GM12878 (cell line): ENCODE measurements at regions not wholly inside any gene's neighbourhood (a gene's known extent, or its start where the extent isn't known, plus 50 kb on each side); places are given as distances from the start of the nearest gene placed in this dataset.

Experiments
- ATAC-seq: fragments of 200-7000 bp; cut with Tn5 transposase; 3 replicates; pipeline ENCODE4 v1.9.1; 2020; ENCODE audit warnings: mild to moderate bottlenecking, moderate library complexity
- BruUV-seq: library from RNA; stranded (reverse); fragments of 400-500 nt; replicated peaks from 2 replicates; lab custom pipeline; 2021; lab: Mats Ljungman, UMichigan
- CTCF ChIA-PET: fragments of 300-600 bp; sonication (Branson Sonifier 250); formaldehyde crosslinking; extraction: SDS; loops from one replicate; lab custom pipeline; 2021; ENCODE audit warnings: inconsistent platforms; lab: Yijun Ruan, JAX
- POLR2A ChIA-PET: fragments of 350-600 bp; formaldehyde crosslinking; extraction: SDS; loops from one replicate; lab custom pipeline; 2021; ENCODE audit warnings: inconsistent platforms; lab: Charles Lee
- RAD21 ChIA-PET: fragments of 300-600 bp; sonication (Branson Sonifier 250); formaldehyde crosslinking; loops from one replicate; lab custom pipeline; 2023; ENCODE audit warnings: antibody characterized with exemption; ENCODE audit not compliant: unreplicated experiment; lab: Charles Lee
- SMC1A ChIA-PET: fragments of 300-600 bp; sonication (Branson Sonifier 250); formaldehyde crosslinking; loops from one replicate; lab custom pipeline; 2023; ENCODE audit not compliant: unreplicated experiment, uncharacterized antibody; lab: Charles Lee
- DNase-seq: peaks from one replicate; pipeline ENCODE4 v3.0.0-alpha.2; 2011; ENCODE audit warnings: low read depth, low spot score
- FAIRE-seq: peaks from 3 replicates; lab custom pipeline; 2011; peaks lifted over from hg19 to GRCh38; lab: Jason Lieb, UNC
- H2AFZ ChIP-seq: 2 replicates; pipeline ENCODE4 v1.6.0; 2011; ENCODE audit warnings: low read depth, low read length, control low read depth; ENCODE audit not compliant: control insufficient read depth
- H3K27ac ChIP-seq: 2 replicates; pipeline ENCODE4 v1.5.1; 2011; ENCODE audit warnings: control low read depth; ENCODE audit not compliant: control insufficient read depth, insufficient read depth
- H3K27me3 ChIP-seq, 2 experiments: replicated peaks in 1 of 2; 2 replicates each; pipeline versions ENCODE4 v1.6.0 to v1.6.1; 2011; ENCODE audit warnings: low read length in 1 of 2; ENCODE audit not compliant: control insufficient read depth in 2 of 2, insufficient read depth in 2 of 2
- H3K36me3 ChIP-seq, 2 experiments: 2 replicates each; pipeline ENCODE4 v1.5.1; 2011; ENCODE audit warnings: low read length in 1 of 2; ENCODE audit not compliant: control insufficient read depth in 2 of 2, insufficient read depth in 2 of 2
- H3K4me1 ChIP-seq: 2 replicates; pipeline ENCODE4 v1.6.1; 2011; ENCODE audit warnings: mild to moderate bottlenecking, low read length, moderate library complexity, mixed read lengths; ENCODE audit not compliant: control insufficient read depth, insufficient read depth
- H3K4me2 ChIP-seq: 2 replicates; pipeline ENCODE4 v1.6.0; 2011; ENCODE audit warnings: control low read depth; ENCODE audit not compliant: control insufficient read depth, insufficient read depth
- H3K4me3 ChIP-seq: fragments of 200-600 bp; sonication (generic); 2 replicates; pipeline ENCODE4 v1.5.1; 2016
- H3K79me2 ChIP-seq: 2 replicates; pipeline ENCODE4 v1.6.0; 2011; ENCODE audit warnings: low read length; ENCODE audit not compliant: control insufficient read depth, insufficient read depth
- H3K9ac ChIP-seq: 2 replicates; pipeline ENCODE4 v1.8.0; 2011; ENCODE audit warnings: low read length, control low read depth, mixed read lengths; ENCODE audit not compliant: control insufficient read depth, insufficient read depth
- H3K9me3 ChIP-seq: replicated peaks from 3 replicates; pipeline ENCODE4 v1.5.1; 2011; ENCODE audit warnings: mild to moderate bottlenecking, low read length; ENCODE audit not compliant: control insufficient read depth, insufficient read depth
- H4K20me1 ChIP-seq: 2 replicates; pipeline ENCODE4 v1.6.0; 2011; ENCODE audit not compliant: control insufficient read depth, insufficient read depth
- CREM ChIP-seq: IDR thresholded peaks from 2 replicates; pipeline ENCODE4 v1.6.1; 2014; ENCODE audit warnings: antibody characterized with exemption, low read depth
- CUX1 ChIP-seq: IDR thresholded peaks from 2 replicates; pipeline ENCODE4 v1.6.1; 2012; ENCODE audit warnings: improper control_type of control experiment, low read depth, low read length; ENCODE audit not compliant: insufficient replicate concordance
- GATAD2B ChIP-seq: fragments of 450-650 bp; conservative IDR thresholded peaks from 2 replicates; pipeline ENCODE4 v1.6.1; 2017; ENCODE audit warnings: low read depth, mild to moderate bottlenecking, moderate library complexity
- IKZF2 ChIP-seq, 2 experiments: fragments of 450-650 bp; IDR thresholded peaks; 2 replicates each; pipeline ENCODE4 v1.6.1; 2017; ENCODE audit warnings: mild to moderate bottlenecking in 2 of 2, moderate library complexity in 2 of 2
- NRF1 ChIP-seq: conservative IDR thresholded peaks from 2 replicates; pipeline ENCODE4 v1.6.1; 2011; ENCODE audit warnings: mild to moderate bottlenecking, low read depth, low read length, improper control_type of control experiment
- RAD21 ChIP-seq: IDR thresholded peaks from 2 replicates; pipeline ENCODE4 v1.6.1; 2011; ENCODE audit warnings: mild to moderate bottlenecking, low read depth, low read length, moderate library complexity; ENCODE audit not compliant: insufficient read depth
- RELA ChIP-seq: fragments of 450-650 bp; IDR thresholded peaks from 2 replicates; pipeline ENCODE4 v1.8.0; 2014; ENCODE audit warnings: borderline replicate concordance; ENCODE audit not compliant: partially characterized antibody
- SREBF2 ChIP-seq: IDR thresholded peaks from 2 replicates; pipeline ENCODE4 v1.6.1; 2012; ENCODE audit warnings: mild to moderate bottlenecking, low read length
- TARDBP ChIP-seq: IDR thresholded peaks from 2 replicates; pipeline ENCODE4 v1.6.1; 2016; ENCODE audit warnings: borderline replicate concordance
- WGBS: methylation state at CpG from one replicate; pipeline ENCODE4 v1.1.6; 2016; ENCODE audit warnings: low lambda C conversion rate; ENCODE audit not compliant: insufficient replicate concordance, insufficient coverage; ENCODE audit errors: missing lambda C conversion rate; 5-methylcytosine and 5-hydroxymethylcytosine counted together
- in situ Hi-C: fragments of 300-500 bp; cut with MboI; formaldehyde crosslinking; loops from 9 replicates; pipeline ENCODE4 v1.14.3; 2018; ENCODE audit warnings: mixed read lengths
- intact Hi-C: fragments of 100-400 bp; cut with micrococcal nuclease; formaldehyde crosslinking; loops from one replicate; pipeline ENCODE4 v1.14.2; 2022; ENCODE audit not compliant: unreplicated experiment
- TF ChIP-seq, protein P1 (sequence below): IDR thresholded peaks from 2 replicates; pipeline ENCODE4 v1.6.1; 2012; ENCODE audit warnings: low read depth, low read length, improper control_type of control experiment
- TF ChIP-seq, protein P2 (sequence below): fragments of 450-650 bp; IDR thresholded peaks from 2 replicates; pipeline ENCODE4 v1.6.1; 2016; ENCODE audit warnings: mild to moderate bottlenecking
- TF ChIP-seq, protein P3 (sequence below): fragments of 450-650 bp; conservative IDR thresholded peaks from 2 replicates; pipeline ENCODE4 v1.6.1; 2017; ENCODE audit warnings: mild to moderate bottlenecking, moderate library complexity
- TF ChIP-seq, protein P4 (sequence below): fragments of 450-650 bp; IDR thresholded peaks from 2 replicates; pipeline ENCODE4 v1.6.1; 2018; ENCODE audit warnings: borderline replicate concordance, mild to moderate bottlenecking; ENCODE audit not compliant: partially characterized antibody

DNA sequence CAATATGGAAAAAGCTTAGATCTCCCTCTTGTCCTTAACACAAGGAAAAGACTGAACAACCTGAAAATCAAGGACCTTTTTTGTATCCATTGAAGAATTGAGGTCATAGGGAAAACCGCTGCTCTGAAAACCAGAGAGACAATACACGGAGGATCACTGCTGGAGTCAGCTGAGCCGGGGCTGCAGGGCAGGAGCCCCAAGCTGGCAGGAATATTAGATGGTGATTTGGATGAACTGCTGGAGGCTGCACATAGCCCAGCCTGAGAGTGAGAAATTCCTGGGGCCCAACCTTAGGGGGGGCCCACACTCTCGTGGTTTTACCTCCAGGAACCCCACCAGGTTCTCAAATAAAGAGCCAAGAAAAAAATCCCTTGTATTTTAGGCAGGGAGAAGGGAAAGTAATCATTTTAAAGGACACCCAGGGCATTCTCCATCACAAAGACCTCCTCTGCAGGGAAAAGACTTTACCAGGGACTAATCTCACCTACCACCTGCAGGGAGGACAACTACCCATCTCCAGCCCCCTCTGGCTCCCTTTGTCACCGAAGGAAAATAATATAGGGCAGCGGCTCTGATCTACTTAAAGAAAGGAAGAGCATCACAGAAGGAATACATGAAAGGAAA lies 55.4 kb upstream of the RNF32 start:
- Histone ChIP-seq H3K9me3 (no peaks in the 10 kb centered on the region), H2AFZ (no peak overlapping the region), H3K36me3 (no peaks in the 10 kb centered on the region), H3K4me2 (no peak overlapping the region), H3K79me2 (no peaks in the 10 kb centered on the region), H3K4me1 (no peaks in the 10 kb centered on the region), H3K9ac (no peak overlapping the region), H3K27ac (no peak overlapping the region), H3K4me3 (no peak overlapping the region), H3K27me3 (no peaks in the 10 kb centered on the region), H4K20me1 (no peaks in the 10 kb centered on the region)
- ATAC-seq, result no peak
- intact Hi-C loops (no loop called here), in situ Hi-C loops (no loop called here)
- ChIA-PET RAD21 (no interaction called here), CTCF (no interaction called here), SMC1A (interaction anchor here (1.3 kb wide), 1 partner anchor 47 kb away, joined by 4 read pairs; no protein-coding TSS in a partner anchor), POLR2A (no interaction called here)
- no peak for FAIRE-seq
- DNase-seq, result no peak
- 19% methylated on average over 6 of the region's 6 CpGs for WGBS
- no TSS peak for BruUV-seq
- TF ChIP-seq, protein P1, sequence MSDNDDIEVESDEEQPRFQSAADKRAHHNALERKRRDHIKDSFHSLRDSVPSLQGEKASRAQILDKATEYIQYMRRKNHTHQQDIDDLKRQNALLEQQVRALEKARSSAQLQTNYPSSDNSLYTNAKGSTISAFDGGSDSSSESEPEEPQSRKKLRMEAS, result no peak
- no peak for TF ChIP-seq IKZF2 (IDR thresholded peaks at IDR 0.05)
- TF ChIP-seq, protein P2, sequence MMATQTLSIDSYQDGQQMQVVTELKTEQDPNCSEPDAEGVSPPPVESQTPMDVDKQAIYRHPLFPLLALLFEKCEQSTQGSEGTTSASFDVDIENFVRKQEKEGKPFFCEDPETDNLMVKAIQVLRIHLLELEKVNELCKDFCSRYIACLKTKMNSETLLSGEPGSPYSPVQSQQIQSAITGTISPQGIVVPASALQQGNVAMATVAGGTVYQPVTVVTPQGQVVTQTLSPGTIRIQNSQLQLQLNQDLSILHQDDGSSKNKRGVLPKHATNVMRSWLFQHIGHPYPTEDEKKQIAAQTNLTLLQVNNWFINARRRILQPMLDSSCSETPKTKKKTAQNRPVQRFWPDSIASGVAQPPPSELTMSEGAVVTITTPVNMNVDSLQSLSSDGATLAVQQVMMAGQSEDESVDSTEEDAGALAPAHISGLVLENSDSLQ, result no peak
- TF ChIP-seq RAD21, result no peak
- TF ChIP-seq GATAD2B, result no peak
- TF ChIP-seq SREBF2, result no peak
- no peak for TF ChIP-seq CUX1
- TF ChIP-seq, protein P3, sequence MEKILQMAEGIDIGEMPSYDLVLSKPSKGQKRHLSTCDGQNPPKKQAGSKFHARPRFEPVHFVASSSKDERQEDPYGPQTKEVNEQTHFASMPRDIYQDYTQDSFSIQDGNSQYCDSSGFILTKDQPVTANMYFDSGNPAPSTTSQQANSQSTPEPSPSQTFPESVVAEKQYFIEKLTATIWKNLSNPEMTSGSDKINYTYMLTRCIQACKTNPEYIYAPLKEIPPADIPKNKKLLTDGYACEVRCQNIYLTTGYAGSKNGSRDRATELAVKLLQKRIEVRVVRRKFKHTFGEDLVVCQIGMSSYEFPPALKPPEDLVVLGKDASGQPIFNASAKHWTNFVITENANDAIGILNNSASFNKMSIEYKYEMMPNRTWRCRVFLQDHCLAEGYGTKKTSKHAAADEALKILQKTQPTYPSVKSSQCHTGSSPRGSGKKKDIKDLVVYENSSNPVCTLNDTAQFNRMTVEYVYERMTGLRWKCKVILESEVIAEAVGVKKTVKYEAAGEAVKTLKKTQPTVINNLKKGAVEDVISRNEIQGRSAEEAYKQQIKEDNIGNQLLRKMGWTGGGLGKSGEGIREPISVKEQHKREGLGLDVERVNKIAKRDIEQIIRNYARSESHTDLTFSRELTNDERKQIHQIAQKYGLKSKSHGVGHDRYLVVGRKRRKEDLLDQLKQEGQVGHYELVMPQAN, result no peak
- TF ChIP-seq NRF1, result no peak
- TF ChIP-seq TARDBP, result no peak
- TF ChIP-seq RELA, result no peak
- no peak for TF ChIP-seq CREM
- TF ChIP-seq, protein P4, sequence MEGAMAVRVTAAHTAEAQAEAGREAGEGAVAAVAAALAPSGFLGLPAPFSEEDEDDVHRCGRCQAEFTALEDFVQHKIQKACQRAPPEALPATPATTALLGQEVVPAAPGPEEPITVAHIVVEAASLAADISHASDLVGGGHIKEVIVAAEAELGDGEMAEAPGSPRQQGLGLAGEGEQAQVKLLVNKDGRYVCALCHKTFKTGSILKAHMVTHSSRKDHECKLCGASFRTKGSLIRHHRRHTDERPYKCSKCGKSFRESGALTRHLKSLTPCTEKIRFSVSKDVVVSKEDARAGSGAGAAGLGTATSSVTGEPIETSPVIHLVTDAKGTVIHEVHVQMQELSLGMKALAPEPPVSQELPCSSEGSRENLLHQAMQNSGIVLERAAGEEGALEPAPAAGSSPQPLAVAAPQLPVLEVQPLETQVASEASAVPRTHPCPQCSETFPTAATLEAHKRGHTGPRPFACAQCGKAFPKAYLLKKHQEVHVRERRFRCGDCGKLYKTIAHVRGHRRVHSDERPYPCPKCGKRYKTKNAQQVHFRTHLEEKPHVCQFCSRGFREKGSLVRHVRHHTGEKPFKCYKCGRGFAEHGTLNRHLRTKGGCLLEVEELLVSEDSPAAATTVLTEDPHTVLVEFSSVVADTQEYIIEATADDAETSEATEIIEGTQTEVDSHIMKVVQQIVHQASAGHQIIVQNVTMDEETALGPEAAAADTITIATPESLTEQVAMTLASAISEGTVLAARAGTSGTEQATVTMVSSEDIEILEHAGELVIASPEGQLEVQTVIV, result no peak
